Stimulated activated CD8-positive, alpha-beta memory T cell treated with anti-CD3 and anti-CD28 coated beads, Interleukin-15, amount 100 ng/mL, for 48 hours (primary cell): ENCODE measurements at regions not wholly inside any gene's neighbourhood (a gene's known extent, or its start where the extent isn't known, plus 50 kb on each side); places are given as distances from the start of the nearest gene placed in this dataset.
"Not testable (repeated sequence)": the region's sequence is repeated elsewhere in the genome, so short reads cannot be mapped to it uniquely, and the experiment has no call there.

ENCODE experiments used
- DNase-seq, 2 donors: peaks; one replicate each; pipeline ENCODE4 v3.0.0-alpha.2; 2020; ENCODE audit warnings: low read depth in 2 of 2

DNA sequence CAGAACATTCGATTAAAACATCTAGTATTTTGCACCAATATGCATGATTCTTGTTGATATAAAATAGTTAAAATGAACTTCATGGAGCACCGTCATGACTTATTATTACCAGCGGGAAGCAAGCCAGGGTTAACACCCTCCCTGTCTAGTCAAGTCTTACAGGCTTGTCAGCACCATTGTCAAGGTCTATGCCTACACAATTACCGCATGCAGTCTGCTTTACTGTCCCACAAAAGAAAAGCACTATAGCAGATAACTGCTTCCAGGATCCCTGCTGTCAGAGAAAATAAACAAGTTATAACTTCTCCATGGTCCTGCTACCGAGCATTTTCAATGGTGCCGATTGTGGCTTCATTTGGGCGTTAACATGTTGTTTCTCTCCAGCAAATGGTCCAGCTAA is 968.0 kb upstream of the FAM98A start:
- DNase-seq: no peak

DNA sequence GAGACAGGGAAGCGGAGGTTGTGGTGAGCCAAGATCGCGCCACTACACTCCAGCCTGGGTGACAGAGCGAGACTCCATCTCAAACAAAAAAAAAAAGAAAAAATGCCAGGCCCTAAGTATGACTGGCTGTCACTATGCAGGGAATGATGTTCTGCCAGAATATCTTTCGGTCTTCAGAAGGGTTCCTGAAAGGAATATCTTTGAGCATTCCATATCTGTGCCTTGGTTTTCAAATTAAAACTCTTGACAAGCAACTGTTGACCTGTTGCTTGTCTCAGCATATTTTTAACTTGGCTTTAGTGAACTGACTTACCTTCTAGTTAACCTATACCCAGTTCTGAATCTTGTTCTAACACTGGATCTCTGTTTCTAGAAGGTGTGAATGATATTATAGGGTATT is 953.2 kb upstream of the FAM98A start:
- DNase-seq: no peak

DNA sequence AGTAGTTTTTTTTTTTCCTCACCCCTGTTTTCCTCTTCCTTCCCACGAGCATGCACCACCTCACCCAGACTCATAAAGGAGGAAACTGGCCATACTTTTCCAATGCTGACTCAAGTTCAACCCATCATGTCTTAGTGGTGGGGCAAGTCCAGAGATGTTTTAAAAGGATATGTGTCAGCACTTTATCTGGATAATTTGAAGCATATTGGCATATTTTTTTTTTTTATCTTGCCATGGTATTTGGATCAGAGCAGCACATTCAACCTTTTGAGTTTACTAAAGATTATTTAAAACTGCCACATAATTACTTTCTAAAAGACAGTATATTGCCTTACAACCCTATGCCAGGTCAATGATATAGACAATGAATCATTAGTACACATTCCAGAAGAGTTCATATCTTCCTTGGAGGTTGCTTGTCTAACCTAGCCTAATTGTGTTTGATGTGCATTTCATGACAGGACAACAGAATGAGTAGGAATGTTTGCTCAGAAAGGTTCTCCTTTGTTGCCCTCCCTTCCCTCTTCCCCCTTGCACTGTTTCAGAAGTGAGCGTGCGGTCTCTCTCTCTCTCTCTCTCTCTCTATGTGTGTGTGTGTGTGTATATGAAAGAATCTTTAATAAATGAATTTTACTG is 950.7 kb upstream of the FAM98A start:
- no peak for DNase-seq

DNA sequence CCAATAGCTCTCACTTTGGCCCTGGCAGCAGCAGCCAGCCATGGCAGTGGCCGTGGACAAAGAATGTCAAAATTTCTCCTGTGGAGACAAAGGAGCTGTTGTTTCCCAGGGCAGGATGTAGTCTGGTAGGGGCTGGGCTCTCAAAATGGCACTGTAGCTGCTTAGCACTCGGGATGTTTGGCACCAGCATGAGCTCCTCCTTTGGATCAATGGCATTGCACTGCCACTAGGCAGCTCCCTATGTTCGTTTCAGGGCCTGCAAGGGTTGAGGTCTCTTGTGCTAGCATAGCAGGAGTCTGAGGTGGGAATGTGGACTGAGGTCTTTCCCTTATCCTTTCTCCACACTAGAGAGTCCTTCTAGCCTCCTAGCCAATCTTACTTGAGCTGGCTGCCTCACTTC is 948.8 kb upstream of the FAM98A start:
- no peak for DNase-seq

DNA sequence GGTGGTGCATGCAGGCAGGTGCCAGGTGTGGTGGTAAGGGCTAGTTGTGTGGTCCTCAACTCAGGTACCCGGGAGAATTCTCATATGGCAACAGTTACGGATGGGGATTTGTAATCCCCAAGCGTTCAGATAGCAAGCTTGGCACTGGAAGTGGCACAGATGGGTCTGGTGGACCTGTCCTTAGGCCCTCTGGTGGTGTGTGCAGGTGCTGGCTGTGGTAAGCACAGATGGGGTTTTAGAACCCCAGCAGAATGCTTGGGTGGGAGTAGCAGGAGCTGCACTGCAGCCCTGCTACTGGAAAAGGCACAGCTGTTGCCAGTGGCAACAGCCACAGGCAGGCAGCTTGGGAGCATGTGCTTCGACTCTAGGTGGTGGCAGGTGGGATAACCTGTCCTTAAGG is 948.2 kb upstream of the FAM98A start:
- DNase-seq: no peak

DNA sequence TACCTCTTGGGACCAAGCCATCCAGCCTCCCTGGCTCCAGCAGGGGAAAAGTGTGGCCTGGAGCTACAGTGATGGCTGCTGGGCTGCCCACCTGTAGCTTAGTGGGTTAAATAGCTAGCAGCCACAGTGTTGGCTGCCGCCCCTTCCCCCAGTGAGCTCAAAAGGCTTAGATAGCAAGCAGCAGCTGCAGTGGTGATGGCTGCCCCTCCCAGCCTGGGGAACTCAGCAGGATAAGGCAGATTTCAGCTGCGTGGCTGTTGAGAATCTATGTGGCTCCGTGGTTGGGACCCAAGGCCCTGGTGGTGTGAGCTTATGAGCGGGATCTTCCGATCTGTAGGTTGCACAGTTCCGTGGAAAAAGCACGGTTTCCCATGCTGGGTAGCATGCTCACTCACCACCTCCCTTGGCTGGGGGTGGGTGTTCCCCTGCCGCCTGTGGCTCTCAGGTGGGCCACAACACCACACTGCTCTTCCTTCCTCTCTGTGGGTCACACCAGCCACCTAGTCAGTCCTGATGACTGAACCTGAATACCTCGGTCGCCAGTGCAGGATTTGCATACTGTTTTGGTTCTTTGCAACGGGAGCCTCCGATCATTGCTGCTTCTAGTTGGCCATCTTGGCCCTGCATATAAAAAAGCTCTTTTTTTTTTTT is 946.5 kb upstream of the FAM98A start:
- DNase-seq: no peak

DNA sequence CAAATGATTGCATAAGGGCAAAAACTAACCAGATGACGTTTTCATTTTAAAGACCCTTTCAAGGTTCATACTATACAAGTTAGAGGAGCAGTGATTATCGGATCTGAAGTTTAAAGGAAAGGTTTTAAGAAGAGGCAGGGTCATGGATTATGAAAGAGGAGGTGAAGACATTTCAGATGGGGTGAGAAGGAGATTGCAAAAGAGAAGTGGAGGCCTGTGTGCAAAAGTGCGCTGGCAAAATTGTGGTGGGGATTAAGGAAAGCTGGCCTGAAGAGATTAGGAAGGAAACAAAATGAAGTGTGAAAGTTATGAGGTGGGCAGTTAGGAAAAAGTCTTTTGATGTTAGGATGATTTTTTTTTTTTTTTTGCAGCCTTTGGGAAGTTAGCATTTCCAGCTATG is 935.7 kb upstream of the FAM98A start:
- no peak for DNase-seq

DNA sequence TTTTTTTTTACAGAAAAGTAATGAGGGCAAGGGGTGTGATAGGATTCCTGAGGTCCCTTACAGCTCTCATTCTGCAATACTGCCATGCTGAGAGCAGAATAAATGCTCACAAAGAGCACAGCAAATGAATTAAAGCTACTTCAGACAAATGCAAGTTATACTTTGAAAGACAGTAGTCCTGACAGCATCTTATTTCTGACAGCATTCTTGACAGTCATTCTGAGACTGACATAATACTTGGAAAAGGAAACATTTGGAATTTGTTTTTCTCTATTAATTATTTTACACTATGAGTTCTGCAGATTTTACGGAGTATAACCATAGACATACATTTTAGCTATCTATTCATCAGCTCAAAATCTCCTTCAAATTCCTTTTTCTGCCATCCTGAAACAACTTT is 935.2 kb upstream of the FAM98A start:
- DNase-seq: no peak

DNA sequence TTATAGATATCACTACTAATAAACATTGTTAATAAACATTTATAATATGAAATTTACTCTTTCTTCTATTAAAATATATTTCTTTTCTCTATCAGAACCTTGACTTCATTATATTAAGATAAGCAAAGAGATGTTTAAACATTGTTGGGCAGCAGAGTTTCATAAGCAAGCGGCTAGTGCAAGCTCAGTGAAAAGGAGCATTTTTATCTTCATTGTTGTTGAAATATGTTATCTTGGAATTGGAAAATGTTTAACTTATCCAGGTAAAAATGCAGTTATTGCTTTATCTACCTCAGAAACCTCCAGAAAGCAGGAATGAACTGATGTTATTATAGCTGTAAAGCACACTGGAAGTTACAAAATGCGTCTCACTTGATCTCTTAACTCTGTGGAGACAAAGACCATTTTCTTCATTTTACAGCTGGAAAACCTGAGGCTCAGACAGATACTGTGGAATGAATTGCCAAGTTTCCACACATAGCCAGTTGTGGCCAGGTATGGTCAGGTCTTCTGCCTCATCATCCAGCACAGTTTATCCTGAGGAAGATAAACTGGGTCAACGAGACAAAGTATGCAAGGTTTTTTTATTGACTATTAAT is 934.6 kb upstream of the FAM98A start:
- no peak for DNase-seq

DNA sequence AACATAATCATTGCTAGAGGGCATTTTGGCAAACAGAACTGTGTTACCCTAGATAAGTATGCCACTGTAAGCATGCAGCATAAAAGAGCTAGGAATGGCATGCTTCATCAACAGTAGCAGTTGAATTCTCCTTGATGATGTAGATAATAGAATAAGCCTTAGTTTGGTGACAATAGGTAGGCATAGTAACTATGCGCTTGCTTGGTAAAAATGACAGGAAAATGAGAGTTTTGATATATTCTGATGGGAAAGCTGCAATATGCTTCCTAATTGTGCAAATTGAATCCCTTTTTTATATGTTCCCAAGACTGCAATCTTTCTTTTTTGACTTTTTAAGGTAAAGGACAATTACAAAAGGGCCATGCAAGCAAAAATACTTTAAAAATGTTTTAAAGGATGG is 930.9 kb upstream of the FAM98A start:
- DNase-seq: no peak

DNA sequence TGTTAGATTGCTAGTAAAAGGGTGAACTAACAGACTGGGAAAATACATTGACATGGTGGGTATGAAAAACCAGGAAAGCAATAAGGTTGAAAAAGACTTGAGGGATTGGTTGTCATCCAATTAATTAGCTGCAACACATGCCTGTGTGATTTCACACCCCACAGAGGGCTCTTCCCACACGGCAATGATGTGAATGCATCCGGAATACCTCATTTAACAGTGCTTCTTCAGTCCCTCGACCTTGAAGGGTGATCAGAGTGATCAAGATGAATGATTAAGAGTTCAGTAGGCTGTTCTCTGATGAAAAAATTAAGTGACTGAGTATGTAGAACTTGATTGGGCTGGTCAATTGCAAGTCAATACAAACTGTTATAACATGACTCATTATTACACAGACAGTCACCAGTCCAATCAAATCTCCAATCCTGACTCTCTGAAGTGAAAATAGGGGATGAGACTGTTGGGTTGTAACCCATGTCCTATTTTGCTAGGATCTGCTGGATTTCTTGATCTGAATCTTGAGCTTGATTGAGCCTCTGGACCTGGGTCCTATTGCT is 924.9 kb upstream of the FAM98A start:
- no peak for DNase-seq

DNA sequence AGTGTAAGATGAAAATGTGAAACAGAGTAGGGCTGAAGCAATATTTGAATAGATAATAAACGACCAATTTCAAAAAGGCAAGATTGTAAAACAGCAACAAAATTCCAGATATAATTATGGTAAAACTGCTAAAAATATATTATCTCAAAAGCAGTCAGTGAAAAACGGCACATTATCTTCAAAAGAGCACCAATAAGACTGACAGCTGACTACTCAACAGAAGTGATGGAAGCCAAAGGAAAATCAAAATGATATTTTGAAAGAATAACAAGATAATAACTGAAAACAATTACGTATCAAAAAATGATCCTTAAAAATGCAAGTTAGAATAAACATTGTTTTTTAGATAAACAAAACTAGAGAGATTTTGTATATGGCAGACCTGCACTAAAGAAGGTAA is 920.6 kb upstream of the FAM98A start:
- DNase-seq: no peak

DNA sequence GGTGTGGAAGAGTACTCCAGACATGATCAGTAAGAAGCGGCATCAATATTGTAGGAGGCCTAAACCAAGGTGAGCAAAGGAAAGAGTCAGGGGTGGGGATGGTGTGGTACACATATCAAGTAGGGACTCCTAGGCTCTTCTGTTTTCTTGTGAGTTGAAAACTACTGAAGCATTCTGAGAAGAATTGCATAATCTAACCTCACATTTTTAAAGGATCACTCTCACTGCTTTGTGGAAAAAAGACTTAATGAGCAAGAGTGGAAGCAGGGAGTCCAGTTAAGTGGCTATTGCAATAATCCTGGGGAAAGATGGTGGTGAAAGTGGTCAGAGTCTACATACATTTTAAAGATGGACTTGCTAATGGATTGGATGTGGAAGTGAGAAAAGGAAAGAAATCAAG is 899.5 kb upstream of the FAM98A start:
- DNase-seq: no peak

DNA sequence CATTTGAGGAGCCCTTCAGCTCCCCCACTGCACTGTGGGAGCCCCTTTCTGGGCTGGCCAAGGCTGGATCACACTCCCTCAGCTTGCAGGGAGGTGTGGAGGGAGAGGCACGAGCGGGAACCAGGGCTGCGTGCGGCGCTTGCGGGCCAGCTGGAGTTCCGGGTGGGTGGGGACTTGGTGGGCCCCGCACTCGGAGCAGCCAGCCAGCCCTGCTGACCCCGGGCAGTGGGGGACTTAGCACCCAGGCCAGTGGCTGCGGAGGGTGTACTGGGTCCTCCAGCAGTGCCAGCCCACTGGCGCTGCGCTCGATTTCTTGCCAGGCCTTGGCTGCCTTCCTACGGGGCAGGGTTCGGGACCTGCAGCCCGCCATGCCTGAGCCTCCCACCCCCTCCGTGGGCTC is 895.1 kb upstream of the FAM98A start:
- DNase-seq: not testable (repeated sequence)

DNA sequence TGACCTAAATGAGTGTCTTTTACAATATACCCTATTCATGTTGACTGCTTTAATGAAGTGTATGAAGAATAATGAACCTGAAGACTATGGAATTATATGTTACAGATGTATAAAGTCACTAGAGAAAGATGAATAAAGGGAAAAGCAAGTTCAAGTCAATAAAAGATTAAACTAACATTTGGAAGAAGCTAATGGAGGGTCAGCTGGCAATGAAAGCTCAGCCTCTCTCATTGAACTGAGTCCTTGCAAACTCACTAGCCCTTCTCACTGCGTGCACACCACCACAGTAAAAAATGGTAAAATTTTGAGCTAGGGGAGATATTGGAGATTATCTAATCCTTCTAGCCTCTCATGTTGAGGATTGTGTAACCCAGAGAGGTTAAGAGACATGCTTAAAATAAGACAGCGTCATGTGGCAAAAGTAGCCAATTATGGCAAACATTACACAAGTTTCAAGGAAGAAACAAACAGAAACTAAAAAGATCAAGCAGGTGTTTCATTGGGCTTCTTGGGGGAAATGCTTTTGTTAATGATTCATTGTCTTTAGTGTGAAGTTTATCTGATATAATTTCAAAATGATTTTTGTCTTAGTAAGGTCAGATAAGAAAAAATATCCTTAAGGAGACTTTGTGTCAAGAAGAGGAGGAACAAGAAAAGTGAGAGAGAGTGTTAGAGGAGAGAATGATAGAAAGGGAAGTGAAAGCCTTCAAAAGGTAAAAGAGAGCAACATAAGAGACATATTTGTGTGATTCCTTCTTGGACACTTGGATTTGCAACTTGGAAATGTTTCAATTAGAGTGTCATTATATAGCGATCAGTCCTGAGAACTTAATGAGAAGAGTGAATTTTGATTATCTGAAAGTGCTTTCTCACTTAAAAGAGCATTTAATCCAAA is 893.7 kb upstream of the FAM98A start:
- DNase-seq: no peak

DNA sequence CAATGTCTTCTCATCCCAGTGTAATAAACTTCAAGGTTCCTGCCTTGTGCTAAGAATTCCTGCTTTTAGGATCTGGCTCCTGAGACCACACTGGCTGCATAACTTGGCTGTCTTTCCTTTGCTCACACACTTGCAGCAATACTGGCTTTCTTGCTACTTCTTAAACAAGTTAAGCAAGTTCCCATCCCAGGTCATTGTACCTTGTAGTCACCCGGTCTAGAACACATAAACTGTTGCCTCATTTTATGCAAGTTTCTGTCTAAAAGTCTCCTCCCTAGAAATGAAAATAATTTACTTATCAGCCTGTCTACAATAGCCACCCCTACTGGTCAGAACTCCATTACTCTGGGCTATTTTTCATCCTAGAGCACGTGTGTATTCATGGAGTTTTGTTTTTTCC is 887.9 kb upstream of the FAM98A start:
- no peak for DNase-seq

DNA sequence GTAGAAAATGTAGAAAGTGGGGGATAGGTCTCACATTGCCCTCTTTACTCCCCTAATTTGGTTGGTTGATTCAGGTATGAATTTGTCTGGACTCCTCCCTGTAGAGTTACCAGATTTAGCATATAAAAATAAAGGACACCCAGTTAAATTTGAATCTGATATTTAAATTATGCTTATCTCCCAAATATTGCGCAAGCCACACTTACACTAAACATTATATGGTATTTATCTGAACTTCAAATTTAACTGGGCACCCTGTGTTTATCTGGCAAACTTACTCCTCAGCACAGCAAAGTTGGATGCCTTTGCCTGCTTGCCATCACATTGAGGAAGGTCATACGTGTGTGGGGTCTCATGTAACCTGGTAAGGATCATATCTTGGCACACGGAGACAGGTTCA is 882.4 kb upstream of the FAM98A start:
- no peak for DNase-seq

DNA sequence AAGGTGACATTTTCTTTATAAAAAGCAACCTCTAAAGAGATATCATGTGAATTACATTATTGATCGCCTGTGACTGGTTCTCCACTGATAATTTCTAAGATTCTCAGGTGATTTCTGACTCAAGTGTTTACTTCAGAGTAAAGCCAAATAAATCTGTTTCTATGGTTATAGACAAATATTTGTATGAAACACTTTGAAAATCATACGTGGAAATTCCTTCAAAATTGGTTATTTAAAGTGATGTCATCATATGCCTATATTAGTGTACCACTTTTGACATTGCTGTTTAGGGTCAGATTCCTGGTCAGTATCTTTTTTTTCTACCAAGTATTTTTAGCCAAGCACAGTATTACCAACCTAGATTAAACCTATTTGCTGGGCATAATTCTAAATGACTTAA is 881.3 kb upstream of the FAM98A start:
- no peak for DNase-seq

DNA sequence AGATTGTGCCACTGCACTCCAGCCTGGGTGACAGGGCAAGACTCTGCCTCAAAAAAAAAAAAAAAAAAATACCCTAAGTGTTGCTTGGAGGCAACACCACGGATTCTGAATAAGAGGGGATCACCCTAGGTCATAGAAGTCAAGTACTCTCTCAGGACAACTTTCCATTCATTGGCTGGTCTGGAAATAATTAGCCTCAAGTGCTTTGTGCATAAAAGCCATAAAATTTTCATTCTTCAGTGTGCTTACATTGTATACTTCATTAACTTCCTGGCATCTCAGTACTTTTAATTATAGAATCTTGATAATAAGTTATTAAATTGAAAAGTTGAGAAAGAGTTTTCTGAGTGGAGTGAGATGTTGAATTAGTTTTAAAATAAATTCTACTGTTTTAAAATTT is 876.1 kb upstream of the FAM98A start:
- no peak for DNase-seq

DNA sequence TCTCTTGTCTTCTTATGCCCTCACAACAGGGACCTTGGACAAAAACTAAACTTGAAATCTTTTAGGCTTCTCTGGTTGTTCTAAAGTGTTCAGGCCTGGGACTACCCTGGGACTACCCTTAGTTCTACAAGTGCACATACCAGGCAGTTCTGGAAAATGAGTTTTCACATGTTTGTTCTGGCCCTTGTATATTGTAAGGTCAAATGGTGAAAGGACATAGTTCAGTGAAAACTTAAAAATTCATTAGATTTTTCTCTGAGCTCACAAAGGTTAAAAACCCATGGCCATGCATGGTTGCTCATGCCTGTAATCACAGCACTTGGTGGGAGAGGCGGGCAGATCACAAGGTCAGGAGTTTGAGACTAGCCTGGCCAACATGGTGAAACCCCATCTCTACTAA is 875.5 kb upstream of the FAM98A start:
- DNase-seq: no peak

DNA sequence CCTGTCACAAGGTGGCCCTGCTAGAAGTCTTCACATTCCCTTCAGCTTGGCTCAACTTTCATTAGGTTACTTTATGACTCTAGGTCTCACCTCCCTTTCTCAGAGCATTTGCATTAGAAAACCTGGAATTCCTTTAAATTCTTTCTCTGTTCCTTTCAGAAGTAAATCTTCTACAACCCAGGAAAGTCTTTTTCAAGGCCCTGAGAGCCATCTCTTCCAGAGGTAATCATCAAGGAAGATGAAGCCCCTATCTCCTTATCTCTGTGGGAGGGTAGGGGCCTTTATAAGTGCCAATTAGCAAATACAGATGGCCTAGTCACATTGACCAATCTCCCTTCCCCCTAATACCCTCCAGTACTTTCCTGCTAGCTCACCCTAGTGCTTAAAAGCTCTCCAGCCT is 848.0 kb upstream of the FAM98A start:
- DNase-seq: no peak

DNA sequence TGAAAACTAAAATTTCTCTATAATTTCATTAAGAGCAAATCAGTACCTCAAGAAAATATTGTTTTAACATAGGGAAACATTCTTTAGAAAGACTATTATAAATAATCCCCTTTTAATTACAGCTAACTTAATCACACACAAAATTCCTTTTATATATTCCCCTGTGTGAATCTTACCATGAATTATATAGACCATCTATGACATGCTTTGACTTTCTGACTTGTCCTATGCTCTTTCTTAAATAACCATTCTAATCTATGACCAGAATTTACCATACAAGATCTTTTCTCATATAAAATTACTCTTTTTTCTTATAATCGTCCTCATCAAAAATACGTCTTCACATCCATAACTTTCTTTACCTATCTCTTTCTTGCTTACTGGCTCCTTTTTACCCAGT is 824.2 kb upstream of the FAM98A start:
- no peak for DNase-seq
